ENCODE measurements at regions not wholly inside any gene's neighbourhood (a gene's known extent, or its start where the extent isn't known, plus 50 kb on each side); places are given as distances from the start of the nearest gene placed in this dataset.
A peak's percentile ranks its signal among the peaks of the same experiment; 100 is the strongest.
"Not testable (repeated sequence)": the region's sequence is repeated elsewhere in the genome, so short reads cannot be mapped to it uniquely, and the experiment has no call there.

DNA sequence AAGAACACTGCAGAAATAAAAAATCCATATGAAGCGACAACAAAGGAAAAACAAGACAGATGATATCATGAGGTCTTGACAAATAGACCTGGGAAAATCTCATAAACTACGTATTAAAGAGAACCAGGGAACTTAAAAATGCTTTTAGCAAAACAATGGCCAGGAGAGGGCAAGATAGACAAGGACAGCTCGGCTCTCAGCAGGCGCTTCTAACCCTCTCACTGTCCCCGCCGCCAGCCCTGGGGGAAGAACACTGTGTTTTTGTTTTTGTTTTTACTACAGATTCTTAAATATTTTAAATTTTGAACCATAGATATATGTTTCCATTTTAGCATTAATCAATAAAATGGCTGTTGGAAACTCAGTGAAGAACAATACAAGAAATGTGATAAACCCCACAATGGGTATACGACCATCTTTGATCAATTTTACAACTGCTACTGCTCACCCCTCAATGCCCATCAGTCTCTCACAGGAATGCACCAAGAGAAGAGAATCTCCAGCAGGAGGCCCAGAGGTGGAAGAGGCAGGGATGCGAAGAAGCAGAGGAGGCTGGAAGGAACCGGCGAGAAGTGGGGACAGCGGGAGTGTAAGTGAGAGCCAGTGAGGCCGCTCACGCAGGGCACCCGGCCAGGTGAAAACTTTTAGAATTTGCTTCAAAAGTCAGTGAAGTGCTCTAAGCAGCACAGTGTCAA lies 98.0 kb downstream of the CHRFAM7A start:
- H3K4ac ChIP-seq (replicated peaks; ENCODE audit: insufficient read length, low read depth, low read length); H4K20me1 ChIP-seq (replicated peaks in 1 of 2; ENCODE audit: control insufficient read depth in 1 of 2, insufficient read depth in 2 of 2, low read length in 2 of 2); H2BK20ac ChIP-seq (ENCODE audit: low read length); H3K56ac ChIP-seq (replicated peaks; ENCODE audit: insufficient read length, low read depth, low read length); H4K8ac ChIP-seq (ENCODE audit: extremely low read depth, insufficient read depth, low read length); H3K23me2 ChIP-seq (ENCODE audit: low read depth, low read length); H3K27me3 ChIP-seq (replicated peaks in 1 of 4; ENCODE audit: control insufficient read depth in 3 of 4, extremely low read depth in 1 of 4, insufficient read depth in 3 of 4, low read length in 3 of 4); H2AFZ ChIP-seq (ENCODE audit: low read length); H2BK15ac ChIP-seq (ENCODE audit: low read length); H3K14ac ChIP-seq (ENCODE audit: insufficient read length); H3K4me2 ChIP-seq (ENCODE audit: insufficient read depth in 1 of 2, low read depth in 2 of 2, low read length in 2 of 2); H3K4me1 ChIP-seq (replicated peaks in 1 of 4; ENCODE audit: control insufficient read depth in 3 of 4, insufficient read depth in 4 of 4, low read length in 3 of 4); H3K36me3 ChIP-seq (ENCODE audit: control insufficient read depth in 2 of 4, insufficient read depth in 4 of 4, low read length in 3 of 4); H2BK5ac ChIP-seq (ENCODE audit: low read depth, low read length); H2BK120ac ChIP-seq (replicated peaks; ENCODE audit: low read depth, low read length); H3K9ac ChIP-seq (replicated peaks in 1 of 4; ENCODE audit: extremely low read depth in 1 of 4, low read depth in 3 of 4, low read length in 3 of 4); CTCF ChIA-PET (ENCODE audit: partially characterized antibody); H4K91ac ChIP-seq (replicated peaks; ENCODE audit: insufficient read length, low read length); H3K23ac ChIP-seq (ENCODE audit: insufficient read length); H3K9me3 ChIP-seq (ENCODE audit: insufficient read depth in 2 of 2, low read depth in 1 of 2, low read length in 1 of 2); H2AK5ac ChIP-seq (ENCODE audit: low read depth, low read length); H3K18ac ChIP-seq (ENCODE audit: extremely low read depth, low read length); H3K79me2 ChIP-seq (ENCODE audit: control insufficient read depth in 1 of 2, insufficient read depth in 2 of 2, low read length in 2 of 2); DNase-seq (ENCODE audit: low read depth in 1 of 2, low spot score in 2 of 2); POLR2A ChIA-PET (ENCODE audit: partially characterized antibody); H3K4me3 ChIP-seq (ENCODE audit: extremely low read depth in 1 of 4, insufficient read depth in 2 of 4, low read depth in 3 of 4, low read length in 4 of 4); H3K27ac ChIP-seq (ENCODE audit: low read depth, low read length); H2BK12ac ChIP-seq (ENCODE audit: low read depth, low read length); H3K79me1 ChIP-seq (ENCODE audit: low read depth, low read length); H4K5ac ChIP-seq (ENCODE audit: insufficient read length, low read depth, low read length): not testable (repeated sequence)
- WGBS, 2 experiments (ENCODE audit: extremely low coverage in 1 of 2, insufficient coverage in 1 of 2, insufficient read length in 1 of 2, insufficient replicate concordance in 2 of 2, low coverage in 1 of 2, low lambda C conversion rate in 2 of 2, missing lambda C conversion rate in 1 of 2), result 66% methylated on average over 4 of the region's 14 CpGs; no CpG with 5 or more reads in 1 of the 2 experiments
- peak; percentile 13 for FAIRE-seq

DNA sequence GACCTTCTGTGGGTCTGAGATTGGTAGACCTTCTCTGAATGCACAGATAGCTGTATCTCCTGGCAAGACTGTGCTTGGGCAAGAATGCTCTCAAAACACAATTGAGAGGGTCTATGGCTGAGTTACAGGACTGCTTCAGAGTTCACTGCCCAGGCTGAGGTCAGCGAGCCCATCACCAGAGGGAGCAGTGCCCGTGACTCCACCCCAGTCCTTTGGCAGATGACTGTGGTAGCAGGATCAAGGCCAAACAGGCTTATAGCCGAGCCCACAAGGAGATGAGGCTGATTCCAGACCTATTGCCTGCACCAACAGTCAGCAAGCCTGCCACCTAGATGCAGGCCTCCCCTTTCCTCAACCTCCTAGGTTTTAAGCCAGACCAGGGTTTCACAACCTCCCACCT lies 89.4 kb downstream of the CHRFAM7A start:
- not testable (repeated sequence) for H4K5ac ChIP-seq (ENCODE audit: insufficient read length, low read depth, low read length); FAIRE-seq; H3K23me2 ChIP-seq (ENCODE audit: low read depth, low read length)

More for the DNA sequence above, 89.4 kb downstream of the CHRFAM7A start:
- H2BK5ac ChIP-seq (ENCODE audit: low read depth, low read length); H2BK15ac ChIP-seq (ENCODE audit: low read length); DNase-seq (ENCODE audit: low read depth in 1 of 2, low spot score in 2 of 2); POLR2A ChIA-PET (ENCODE audit: partially characterized antibody); H3K23ac ChIP-seq (ENCODE audit: insufficient read length); H2AFZ ChIP-seq (ENCODE audit: low read length); H3K14ac ChIP-seq (ENCODE audit: insufficient read length); H3K79me2 ChIP-seq (ENCODE audit: control insufficient read depth in 1 of 2, insufficient read depth in 2 of 2, low read length in 2 of 2); CTCF ChIA-PET (ENCODE audit: partially characterized antibody); H3K36me3 ChIP-seq (ENCODE audit: control insufficient read depth in 2 of 4, insufficient read depth in 4 of 4, low read length in 3 of 4); H3K4me3 ChIP-seq (ENCODE audit: extremely low read depth in 1 of 4, insufficient read depth in 2 of 4, low read depth in 3 of 4, low read length in 4 of 4); H3K27ac ChIP-seq (ENCODE audit: low read depth, low read length); H4K91ac ChIP-seq (replicated peaks; ENCODE audit: insufficient read length, low read length); H3K79me1 ChIP-seq (ENCODE audit: low read depth, low read length); H4K8ac ChIP-seq (ENCODE audit: extremely low read depth, insufficient read depth, low read length); H3K27me3 ChIP-seq (replicated peaks in 1 of 4; ENCODE audit: control insufficient read depth in 3 of 4, extremely low read depth in 1 of 4, insufficient read depth in 3 of 4, low read length in 3 of 4); H3K4me1 ChIP-seq (replicated peaks in 1 of 4; ENCODE audit: control insufficient read depth in 3 of 4, insufficient read depth in 4 of 4, low read length in 3 of 4); H2BK20ac ChIP-seq (ENCODE audit: low read length); H3K4me2 ChIP-seq (ENCODE audit: insufficient read depth in 1 of 2, low read depth in 2 of 2, low read length in 2 of 2); H3K18ac ChIP-seq (ENCODE audit: extremely low read depth, low read length); H3K4ac ChIP-seq (replicated peaks; ENCODE audit: insufficient read length, low read depth, low read length); H4K20me1 ChIP-seq (replicated peaks in 1 of 2; ENCODE audit: control insufficient read depth in 1 of 2, insufficient read depth in 2 of 2, low read length in 2 of 2); H2BK120ac ChIP-seq (replicated peaks; ENCODE audit: low read depth, low read length); H3K9ac ChIP-seq (replicated peaks in 1 of 4; ENCODE audit: extremely low read depth in 1 of 4, low read depth in 3 of 4, low read length in 3 of 4); H3K56ac ChIP-seq (replicated peaks; ENCODE audit: insufficient read length, low read depth, low read length); H3K9me3 ChIP-seq (ENCODE audit: insufficient read depth in 2 of 2, low read depth in 1 of 2, low read length in 1 of 2); H2BK12ac ChIP-seq (ENCODE audit: low read depth, low read length); H2AK5ac ChIP-seq (ENCODE audit: low read depth, low read length): not testable (repeated sequence)
- WGBS, 2 experiments (ENCODE audit: extremely low coverage in 1 of 2, insufficient coverage in 1 of 2, insufficient read length in 1 of 2, insufficient replicate concordance in 2 of 2, low coverage in 1 of 2, low lambda C conversion rate in 2 of 2, missing lambda C conversion rate in 1 of 2), result no CpG with 5 or more reads among the region's 3 CpGs

Measured in H1 (cell line).